Renal pelvis (tissue), 1 donor: ENCODE measurements at regions not wholly inside any gene's neighbourhood (a gene's known extent, or its start where the extent isn't known, plus 50 kb on each side); places are given as distances from the start of the nearest gene placed in this dataset.

ENCODE experiments used
- DNase-seq: peaks from one replicate; pipeline ENCODE4 v3.0.0-alpha.2; 2013

- peak; percentile 90 for DNase-seq
These were observed 612.1 kb upstream of the MGMT start for GRCh38 chr10:128854963-128855362.

- no peak for DNase-seq
These were observed 611.2 kb upstream of the MGMT start for GRCh38 chr10:128855618-128856428.

- DNase-seq, result no peak
These were observed 607.2 kb upstream of the MGMT start for GRCh38 chr10:128859738-128860386.

GRCh38 chr10:128860574-128860973, 606.5 kb upstream of the MGMT start:
- no peak for DNase-seq

GRCh38 chr10:128861018-128861901, 605.8 kb upstream of the MGMT start:
- no peak for DNase-seq

GRCh38 chr10:128863411-128863810, 603.6 kb upstream of the MGMT start:
- DNase-seq, result no peak

GRCh38 chr10:128863823-128864405, 603.1 kb upstream of the MGMT start:
- DNase-seq, result no peak

GRCh38 chr10:128864554-128865295, 602.3 kb upstream of the MGMT start:
- DNase-seq, result no peak

- DNase-seq, result peak; percentile 50
These were observed 601.4 kb upstream of the MGMT start for GRCh38 chr10:128865436-128866195.

- DNase-seq, result no peak
These were observed 600.5 kb upstream of the MGMT start for GRCh38 chr10:128866551-128866950.

GRCh38 chr10:128867210-128867609, 599.8 kb upstream of the MGMT start:
- DNase-seq, result no peak

GRCh38 chr10:128867819-128868218, 599.2 kb upstream of the MGMT start:
- DNase-seq, result no peak

GRCh38 chr10:128868481-128868880, 598.6 kb upstream of the MGMT start:
- no peak for DNase-seq

GRCh38 chr10:128869101-128869749, 597.8 kb upstream of the MGMT start:
- DNase-seq, result peak; percentile 59

- DNase-seq, result no peak
These were observed 596.0 kb upstream of the MGMT start for GRCh38 chr10:128870830-128871597.

GRCh38 chr10:128871671-128872231, 595.3 kb upstream of the MGMT start:
- DNase-seq, result no peak

GRCh38 chr10:128873411-128874054, 593.5 kb upstream of the MGMT start:
- no peak for DNase-seq

GRCh38 chr10:128874331-128874730, 592.7 kb upstream of the MGMT start:
- no peak for DNase-seq
